Activated naive CD4-positive, alpha-beta T cell treated with anti-CD3 and anti-CD28 coated beads, Interleukin-2, amount 10 ng/mL, durations not matched to agents 7 days and 5 days (primary cell): ENCODE measurements at regions not wholly inside any gene's neighbourhood (a gene's known extent, or its start where the extent isn't known, plus 50 kb on each side); places are given as distances from the start of the nearest gene placed in this dataset.

Experiments
- CTCF ChIA-PET: fragments of 350-600 bp; sonication (Branson Sonifier 250); formaldehyde crosslinking; loops from one replicate; lab custom pipeline; 2021; ENCODE audit warnings: antibody characterized with exemption; lab: Charles Lee
- DNase-seq: peaks from one replicate; pipeline ENCODE4 v3.0.0-alpha.2; 2020
- H3K27ac Mint-ChIP-seq: one replicate; pipeline ENCODE4 v1.8.0; 2021; ENCODE audit warnings: mild to moderate bottlenecking, moderate library complexity, mixed read lengths
- H3K27me3 Mint-ChIP-seq: one replicate; pipeline ENCODE4 v1.8.0; 2021; ENCODE audit warnings: mild to moderate bottlenecking, mixed read lengths
- H3K36me3 Mint-ChIP-seq: one replicate; pipeline ENCODE4 v1.8.0; 2021; ENCODE audit warnings: mixed read lengths
- H3K4me1 Mint-ChIP-seq: one replicate; pipeline ENCODE4 v1.8.0; 2021; ENCODE audit warnings: mixed read lengths
- H3K4me3 Mint-ChIP-seq: one replicate; pipeline ENCODE4 v1.8.0; 2021; ENCODE audit warnings: mild to moderate bottlenecking, moderate library complexity, mixed read lengths
- H3K9me3 Mint-ChIP-seq: one replicate; pipeline ENCODE4 v1.8.0; 2021; ENCODE audit warnings: mixed read lengths

DNA sequence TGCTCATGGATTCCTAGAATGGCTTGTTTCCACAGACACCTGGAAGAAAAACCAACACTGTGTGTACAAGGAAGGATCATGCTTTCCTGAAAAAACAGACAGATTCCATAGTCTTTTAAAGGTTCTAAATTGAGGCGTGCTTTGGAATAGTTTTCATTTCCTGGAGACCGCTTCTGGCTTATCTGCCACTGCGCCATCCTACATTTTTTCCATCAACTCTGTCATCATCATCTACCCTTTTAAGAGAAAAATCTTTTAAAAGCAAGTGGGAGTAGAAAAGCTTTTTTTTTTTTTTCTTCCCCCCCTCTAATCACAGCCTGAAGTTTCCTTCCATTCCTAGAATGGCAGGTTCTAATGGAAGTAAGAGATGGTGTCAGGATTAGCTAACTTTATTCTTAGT, 379.4 kb upstream of the C2CD4B start:
- Mint-ChIP-seq H3K4me1 (no peaks in the 10 kb centered on the region), H3K36me3 (no peaks in the 10 kb centered on the region), H3K27me3 (peaks cover 4% of the 10 kb centered on the region), H3K9me3 (no peaks in the 10 kb centered on the region), H3K27ac (no peak overlapping the region), H3K4me3 (no peak overlapping the region)
- DNase-seq, result no peak
- CTCF ChIA-PET, result interaction anchor here (0.6 kb wide), 1 partner anchor 1573 kb away, joined by 3 read pairs; no protein-coding TSS in a partner anchor

GRCh38 chr15:62545467-62546227, 380.6 kb upstream of the C2CD4B start:
- Mint-ChIP-seq H3K4me1 (no peaks in the 10 kb centered on the region), H3K27ac (no peak overlapping the region), H3K9me3 (no peaks in the 10 kb centered on the region), H3K36me3 (no peaks in the 10 kb centered on the region), H3K27me3 (peaks cover 4% of the 10 kb centered on the region), H3K4me3 (no peak overlapping the region)
- CTCF ChIA-PET, result no interaction called here
- DNase-seq, result no peak

DNA sequence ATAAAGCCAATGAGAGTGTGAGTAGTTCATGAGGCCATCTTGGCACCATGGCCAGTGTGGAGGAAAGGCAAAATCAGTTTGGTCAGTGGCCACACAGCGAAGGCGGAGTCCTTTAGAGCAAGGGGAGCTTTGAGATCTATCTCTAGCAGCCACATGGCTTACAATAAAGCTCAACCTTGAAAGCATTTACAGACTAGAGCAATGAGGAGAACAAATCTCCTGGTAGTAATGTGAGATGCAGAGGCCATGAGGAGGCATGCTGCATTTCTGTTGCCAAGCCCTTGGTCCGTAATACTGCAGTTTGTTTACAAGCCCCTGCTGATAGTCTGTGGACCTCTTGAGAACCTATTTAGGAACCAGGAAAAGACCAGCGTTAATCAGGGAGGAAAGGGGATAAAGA, 381.5 kb upstream of the C2CD4B start:
- DNase-seq, result no peak
- no peak overlapping the region for H3K27ac Mint-ChIP-seq
- no peak overlapping the region for H3K4me3 Mint-ChIP-seq
- H3K9me3 Mint-ChIP-seq, result no peaks in the 10 kb centered on the region
- H3K36me3 Mint-ChIP-seq, result no peaks in the 10 kb centered on the region
- CTCF ChIA-PET, result no interaction called here
- H3K27me3 Mint-ChIP-seq, result peaks cover 4% of the 10 kb centered on the region
- no peaks in the 10 kb centered on the region for H3K4me1 Mint-ChIP-seq

DNA sequence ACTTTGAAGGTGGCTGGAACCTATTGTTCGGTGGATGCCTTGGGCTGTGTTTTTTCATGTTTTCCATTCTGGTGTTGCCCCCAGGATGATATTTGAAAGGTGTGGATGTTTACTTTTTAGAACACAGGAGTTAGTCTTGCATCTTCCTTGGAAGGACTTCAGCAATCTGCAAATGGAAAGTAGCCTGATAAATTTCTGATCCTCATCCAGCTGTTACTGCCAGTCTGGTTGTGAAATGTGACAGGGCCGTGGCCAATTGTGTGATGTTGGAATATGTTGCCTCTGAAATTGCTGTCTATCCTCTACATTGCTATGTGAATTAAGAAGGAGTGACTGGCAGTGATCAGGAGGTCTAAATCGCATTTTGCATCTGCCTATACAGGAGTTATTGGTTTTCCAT, 382.5 kb upstream of the C2CD4B start:
- Mint-ChIP-seq H3K9me3 (no peaks in the 10 kb centered on the region), H3K36me3 (no peaks in the 10 kb centered on the region)
- CTCF ChIA-PET, result no interaction called here

GRCh38 chr15:62549345-62549970, 384.4 kb upstream of the C2CD4B start:
- Mint-ChIP-seq H3K9me3 (no peaks in the 10 kb centered on the region), H3K4me3 (no peak overlapping the region), H3K36me3 (no peaks in the 10 kb centered on the region), H3K27me3 (peaks cover 4% of the 10 kb centered on the region), H3K27ac (no peak overlapping the region), H3K4me1 (no peaks in the 10 kb centered on the region)
- CTCF ChIA-PET, result interaction anchor here (1.0 to 1.7 kb wide), 5 partner anchors 11 to 248 kb away, joined by 3 to 5 read pairs (median 3); no protein-coding TSS in a partner anchor
- no peak for DNase-seq

More for the DNA sequence above, 382.5 kb upstream of the C2CD4B start:
- no peak overlapping the region for H3K27ac Mint-ChIP-seq
- H3K27me3 Mint-ChIP-seq, result peaks cover 4% of the 10 kb centered on the region
- no peaks in the 10 kb centered on the region for H3K4me1 Mint-ChIP-seq
- H3K4me3 Mint-ChIP-seq, result no peak overlapping the region
- no peak for DNase-seq

GRCh38 chr15:62550106-62550505, 385.0 kb upstream of the C2CD4B start:
- H3K9me3 Mint-ChIP-seq, result no peaks in the 10 kb centered on the region
- CTCF ChIA-PET, result interaction anchor here (1.0 to 1.7 kb wide), 4 partner anchors 16 to 249 kb away, joined by 3 to 5 read pairs (median 3); no protein-coding TSS in a partner anchor
- H3K27ac Mint-ChIP-seq, result no peak overlapping the region
- no peak overlapping the region for H3K4me3 Mint-ChIP-seq
- H3K27me3 Mint-ChIP-seq, result peaks cover 4% of the 10 kb centered on the region
- DNase-seq, result no peak
- no peaks in the 10 kb centered on the region for H3K36me3 Mint-ChIP-seq
- no peaks in the 10 kb centered on the region for H3K4me1 Mint-ChIP-seq

DNA sequence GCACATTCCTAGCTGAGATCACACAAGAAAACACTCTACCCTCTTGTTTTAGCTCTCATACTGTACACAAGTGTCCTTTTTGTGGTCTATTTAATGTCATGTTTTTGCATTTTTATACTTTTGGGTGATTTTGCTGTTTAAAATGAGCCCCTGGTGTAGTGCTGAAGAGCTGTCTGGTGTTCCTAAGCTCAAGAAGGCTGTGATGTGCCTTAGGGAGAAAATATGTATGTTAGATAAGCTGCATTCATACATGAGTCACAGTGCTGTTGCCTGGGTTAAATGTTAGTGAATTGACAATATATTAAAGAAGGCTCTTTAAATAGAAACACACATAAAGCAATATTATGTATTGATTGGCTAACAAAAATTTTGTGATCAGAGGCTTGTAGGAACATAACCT, 387.4 kb upstream of the C2CD4B start:
- no peak overlapping the region for H3K27ac Mint-ChIP-seq
- peaks cover 10% of the 10 kb centered on the region for H3K27me3 Mint-ChIP-seq
- H3K9me3 Mint-ChIP-seq, result no peaks in the 10 kb centered on the region
- H3K4me3 Mint-ChIP-seq, result no peak overlapping the region
- no peaks in the 10 kb centered on the region for H3K4me1 Mint-ChIP-seq
- CTCF ChIA-PET, result no interaction called here
- no peak for DNase-seq
- no peaks in the 10 kb centered on the region for H3K36me3 Mint-ChIP-seq

DNA sequence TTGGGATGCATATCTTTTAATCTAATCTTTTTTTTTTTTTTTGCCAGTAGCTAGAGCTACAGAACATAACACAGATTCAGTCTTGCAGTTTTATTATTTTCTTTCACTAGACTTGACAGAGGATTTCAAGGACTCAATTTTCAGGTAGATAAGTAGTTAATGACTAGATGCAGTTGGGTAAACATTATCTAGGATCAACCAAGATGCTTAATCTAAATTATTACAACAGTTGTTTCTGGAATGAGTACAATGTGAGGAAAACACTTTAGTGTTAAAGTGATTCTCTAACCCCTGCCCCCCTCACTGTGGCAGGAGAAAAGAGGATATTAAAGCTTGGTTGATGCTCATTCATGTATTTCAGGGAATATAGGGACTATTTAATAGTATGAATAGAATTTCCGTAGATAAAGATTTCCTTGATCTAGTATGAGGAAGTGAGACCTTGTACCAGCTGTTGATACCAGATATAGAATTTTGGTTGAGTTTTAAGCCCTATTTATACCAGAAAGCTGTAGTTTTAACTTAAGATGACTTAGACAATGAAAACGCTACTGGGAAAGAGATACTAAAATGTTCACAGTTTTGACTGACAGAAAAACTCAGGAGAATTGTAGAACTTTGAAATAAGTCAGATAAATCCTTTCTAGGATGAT, 389.0 kb upstream of the C2CD4B start:
- H3K27me3 Mint-ChIP-seq, result peaks cover 11% of the 10 kb centered on the region
- no peak for DNase-seq
- no peak overlapping the region for H3K4me3 Mint-ChIP-seq
- no peaks in the 10 kb centered on the region for H3K36me3 Mint-ChIP-seq
- no peak overlapping the region for H3K27ac Mint-ChIP-seq
- H3K4me1 Mint-ChIP-seq, result no peaks in the 10 kb centered on the region
- CTCF ChIA-PET, result no interaction called here
- no peaks in the 10 kb centered on the region for H3K9me3 Mint-ChIP-seq

DNA sequence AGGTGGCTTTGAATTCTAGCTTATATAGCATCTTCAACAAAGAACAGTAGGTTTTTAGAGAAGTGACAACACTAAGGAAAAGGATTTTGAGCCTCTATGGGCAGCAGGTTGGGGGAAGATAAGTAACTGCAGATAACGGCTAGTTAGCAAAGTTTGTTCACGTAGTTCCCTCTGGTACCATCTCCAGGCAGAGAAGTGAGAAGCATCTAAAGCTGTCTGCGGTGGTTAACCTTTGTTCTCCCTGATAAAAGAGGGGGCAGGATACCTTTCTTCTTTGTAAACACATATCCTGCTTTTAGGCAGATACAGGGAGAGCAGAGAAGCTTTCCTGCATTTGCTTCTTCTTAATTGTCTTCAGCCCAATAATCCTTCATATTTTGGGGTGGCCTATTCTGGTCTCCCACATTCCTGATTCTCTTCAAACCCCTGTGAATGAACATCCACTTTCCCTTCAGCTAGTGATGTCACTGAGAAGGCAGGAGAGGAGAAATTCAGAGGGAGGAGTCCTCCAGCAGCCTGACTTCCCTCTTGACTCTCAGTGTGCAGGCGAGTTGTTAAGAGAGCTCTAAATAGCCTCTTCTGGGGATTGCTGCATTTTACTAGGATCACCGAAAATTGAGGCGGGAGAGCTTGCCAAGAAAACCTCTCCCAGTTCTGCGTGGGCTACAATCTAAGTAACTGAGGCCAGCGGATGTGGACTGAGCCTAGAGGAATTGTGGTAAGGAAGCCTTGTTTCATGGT, 393.7 kb upstream of the C2CD4B start:
- Mint-ChIP-seq H3K36me3 (no peaks in the 10 kb centered on the region), H3K9me3 (no peaks in the 10 kb centered on the region), H3K27ac (no peak overlapping the region), H3K4me3 (no peak overlapping the region), H3K4me1 (no peaks in the 10 kb centered on the region), H3K27me3 (peaks cover 16% of the 10 kb centered on the region)
- CTCF ChIA-PET, result interaction anchor here (1.4 kb wide), 1 partner anchor 26 kb away, joined by 3 read pairs; no protein-coding TSS in a partner anchor
- DNase-seq, result no peak

DNA sequence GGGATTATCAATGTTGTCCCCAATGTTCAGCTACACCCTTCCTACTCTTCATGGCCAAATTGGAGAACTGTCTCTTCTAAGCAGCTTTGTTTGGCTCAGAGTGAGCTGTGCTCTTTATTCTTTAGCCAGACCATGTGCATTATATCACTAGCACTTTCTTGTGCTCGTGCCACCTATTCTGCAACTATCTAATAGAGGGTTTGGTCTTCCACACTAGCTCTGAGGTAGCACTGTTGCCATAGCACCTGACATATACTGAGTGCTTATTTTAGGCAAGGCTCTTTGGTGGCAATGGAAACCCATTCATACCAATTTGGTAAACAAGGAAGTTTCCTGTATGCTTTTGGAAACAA, 394.3 kb upstream of the C2CD4B start:
- no peak for DNase-seq
- Mint-ChIP-seq H3K9me3 (no peaks in the 10 kb centered on the region), H3K36me3 (no peaks in the 10 kb centered on the region), H3K27me3 (peaks cover 21% of the 10 kb centered on the region), H3K27ac (no peak overlapping the region), H3K4me1 (no peaks in the 10 kb centered on the region), H3K4me3 (no peak overlapping the region)
- CTCF ChIA-PET, result interaction anchor here (1.4 kb wide), 1 partner anchor 25 kb away, joined by 3 read pairs; no protein-coding TSS in a partner anchor

DNA sequence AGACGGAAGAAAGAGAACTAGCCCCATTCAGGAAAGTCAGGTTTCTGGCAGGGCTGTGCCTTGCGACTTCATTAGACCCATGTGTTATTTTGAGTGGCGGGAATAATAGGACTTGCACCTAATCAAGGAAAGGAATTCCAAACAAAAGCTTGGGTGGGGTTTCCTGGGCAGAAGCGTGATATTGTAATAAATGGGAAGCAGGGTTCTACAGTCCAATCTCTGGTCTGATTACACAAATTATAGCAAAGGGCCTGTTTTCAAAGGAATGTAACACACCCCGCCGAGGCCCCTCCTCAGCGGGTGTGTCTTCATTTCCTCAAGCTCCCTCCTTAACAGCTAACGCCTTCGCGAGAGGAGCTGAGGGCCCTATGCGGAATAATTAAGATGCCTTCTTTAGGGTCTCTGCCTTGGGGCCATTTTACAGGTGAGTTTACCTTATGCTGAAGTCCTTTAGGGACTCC, 396.0 kb upstream of the C2CD4B start:
- Mint-ChIP-seq H3K9me3 (no peaks in the 10 kb centered on the region), H3K27me3 (peaks cover 20% of the 10 kb centered on the region), H3K27ac (no peak overlapping the region), H3K4me3 (no peak overlapping the region), H3K4me1 (no peaks in the 10 kb centered on the region), H3K36me3 (no peaks in the 10 kb centered on the region)
- CTCF ChIA-PET, result no interaction called here
- no peak for DNase-seq

GRCh38 chr15:62561571-62561970, 396.5 kb upstream of the C2CD4B start:
- CTCF ChIA-PET, result no interaction called here
- peaks cover 17% of the 10 kb centered on the region for H3K27me3 Mint-ChIP-seq

GRCh38 chr15:62564886-62565633, 400.0 kb upstream of the C2CD4B start:
- Mint-ChIP-seq H3K27me3 (peaks cover 9% of the 10 kb centered on the region), H3K36me3 (no peaks in the 10 kb centered on the region), H3K4me3 (no peak overlapping the region), H3K9me3 (no peaks in the 10 kb centered on the region), H3K4me1 (no peaks in the 10 kb centered on the region), H3K27ac (no peak overlapping the region)
- no peak for DNase-seq
- CTCF ChIA-PET, result no interaction called here

More at GRCh38 chr15:62561571-62561970, 396.5 kb upstream of the C2CD4B start:
- no peak for DNase-seq
- Mint-ChIP-seq H3K27ac (no peak overlapping the region), H3K4me1 (no peaks in the 10 kb centered on the region), H3K36me3 (no peaks in the 10 kb centered on the region), H3K9me3 (no peaks in the 10 kb centered on the region), H3K4me3 (no peak overlapping the region)
